Endothelial cell of umbilical vein (primary cell): ENCODE measurements at regions not wholly inside any gene's neighbourhood (a gene's known extent, or its start where the extent isn't known, plus 50 kb on each side); places are given as distances from the start of the nearest gene placed in this dataset.

Experiments
- BruUV-seq: library from RNA; stranded (reverse); fragments of 400-500 nt; replicated peaks from 2 replicates; lab custom pipeline; 2021; lab: Mats Ljungman, UMichigan
- CTCF ChIA-PET: fragments of 300-600, 350-600 bp; sonication (Branson Sonifier 250); formaldehyde crosslinking; loops from one replicate; lab custom pipeline; 2021; ENCODE audit warnings: antibody characterized with exemption, inconsistent platforms; lab: Charles Lee
- POLR2A ChIA-PET: fragments of 300-600, 350-600 bp; sonication (Branson Sonifier 250); formaldehyde crosslinking; loops from one replicate; lab custom pipeline; 2021; ENCODE audit warnings: antibody characterized with exemption, inconsistent platforms; lab: Charles Lee
- DNase-seq: peaks from one replicate; pipeline ENCODE4 v3.0.0-alpha.2; 2011; ENCODE audit warnings: low read depth, low spot score
- FAIRE-seq: peaks from 2 replicates; lab custom pipeline; 2011; peaks lifted over from hg19 to GRCh38; lab: Jason Lieb, UNC
- H2AFZ ChIP-seq: 2 replicates; pipeline ENCODE4 v1.6.0; 2012; ENCODE audit warnings: low read depth, low read length, control low read depth, inconsistent platforms
- H3K27ac ChIP-seq: 2 replicates; pipeline ENCODE4 v1.5.1; 2011; ENCODE audit warnings: low read depth, mild to moderate bottlenecking, control low read depth, low read length, moderate library complexity; ENCODE audit not compliant: insufficient read depth
- H3K27me3 ChIP-seq, 2 experiments: 2 replicates each; pipeline versions ENCODE4 v1.6.0 to v1.6.1; 2011; ENCODE audit warnings: low read length in 2 of 2, mixed read lengths in 1 of 2; ENCODE audit not compliant: control insufficient read depth in 2 of 2, insufficient read depth in 2 of 2
- H3K36me3 ChIP-seq, 2 experiments: 2 replicates in 1 of 2; 3 replicates in 1 of 2; pipeline ENCODE4 v1.5.1; 2011; ENCODE audit warnings: low read length in 2 of 2, mild to moderate bottlenecking in 1 of 2, moderate library complexity in 1 of 2; ENCODE audit not compliant: control insufficient read depth in 2 of 2, insufficient read depth in 2 of 2; ENCODE audit errors: extremely low read depth in 1 of 2
- H3K4me1 ChIP-seq: 3 replicates; pipeline ENCODE4 v1.5.1; 2011; ENCODE audit warnings: mild to moderate bottlenecking, low read length; ENCODE audit not compliant: control insufficient read depth, insufficient read depth; ENCODE audit errors: extremely low read depth
- H3K4me2 ChIP-seq: 2 replicates; pipeline ENCODE4 v1.6.1; 2011; ENCODE audit warnings: low read length, control low read depth, mixed read lengths; ENCODE audit not compliant: insufficient read depth
- H3K4me3 ChIP-seq, 3 experiments: fragments of 200-600 bp in 1 of 3; sonication (generic), shearing (Covaris generic) in 1 of 3; replicated peaks in 1 of 3; 2 replicates each; pipeline ENCODE4 v1.5.1; 2011 to 2016; ENCODE audit warnings: control low read depth in 3 of 3, low read length in 3 of 3, mild to moderate bottlenecking in 2 of 3, inconsistent platforms in 1 of 3, low read depth in 1 of 3, moderate library complexity in 1 of 3; ENCODE audit not compliant: insufficient read depth in 1 of 3
- H3K79me2 ChIP-seq: 2 replicates; pipeline ENCODE4 v1.6.0; 2012; ENCODE audit warnings: low read length, inconsistent platforms; ENCODE audit not compliant: control insufficient read depth, insufficient read depth
- H3K9ac ChIP-seq: replicated peaks from 2 replicates; pipeline ENCODE3; 2011; ENCODE audit warnings: low read length, control low read depth; ENCODE audit not compliant: insufficient read depth; ENCODE audit errors: extremely low read depth
- H3K9me1 ChIP-seq: replicated peaks from 3 replicates; pipeline ENCODE4 v1.6.0; 2011; ENCODE audit warnings: mild to moderate bottlenecking, low read length; ENCODE audit not compliant: control insufficient read depth, insufficient read depth; ENCODE audit errors: extremely low read depth
- H3K9me3 ChIP-seq: replicated peaks from 2 replicates; pipeline ENCODE4 v1.5.1; 2012; ENCODE audit warnings: low read length, inconsistent platforms; ENCODE audit not compliant: control insufficient read depth, insufficient read depth
- H4K20me1 ChIP-seq: replicated peaks from 2 replicates; pipeline ENCODE3; 2011; ENCODE audit warnings: mild to moderate bottlenecking, low read length; ENCODE audit not compliant: control insufficient read depth, insufficient read depth; ENCODE audit errors: extremely low read depth
- EZH2 ChIP-seq: IDR thresholded peaks from 2 replicates; pipeline ENCODE4 v1.6.1; 2012; ENCODE audit warnings: borderline replicate concordance, low read depth, mild to moderate bottlenecking, moderate library complexity, low read length, inconsistent platforms; ENCODE audit not compliant: severe bottlenecking
- FOS ChIP-seq: IDR thresholded peaks from 2 replicates; pipeline ENCODE4 v1.6.1; 2011; ENCODE audit warnings: mild to moderate bottlenecking, low read length, moderate library complexity, borderline replicate concordance; ENCODE audit not compliant: insufficient read depth
- GATA2 ChIP-seq: IDR thresholded peaks from 2 replicates; pipeline ENCODE4 v1.7.0; 2011; ENCODE audit warnings: low read depth, mild to moderate bottlenecking, moderate library complexity, mixed read lengths, low read length; ENCODE audit not compliant: insufficient read length, insufficient read depth
- JUN ChIP-seq: IDR thresholded peaks from 2 replicates; pipeline ENCODE4 v1.6.1; 2011; ENCODE audit warnings: borderline replicate concordance, low read depth; ENCODE audit not compliant: insufficient read length, insufficient read depth
- MYC ChIP-seq: IDR thresholded peaks from one replicate; pipeline ENCODE4 v1.6.1; 2011; ENCODE audit warnings: mild to moderate bottlenecking, low read depth, low read length
- POLR2A ChIP-seq: IDR thresholded peaks from 2 replicates; pipeline ENCODE4 v1.6.1; 2012; ENCODE audit warnings: low read depth, mild to moderate bottlenecking, control low read depth, low read length
- POLR2AphosphoS5 ChIP-seq: IDR thresholded peaks from 2 replicates; pipeline ENCODE4 v1.6.1; 2012; ENCODE audit warnings: low read depth, mild to moderate bottlenecking, control low read depth, low read length, moderate library complexity; ENCODE audit not compliant: insufficient read depth
- dilution Hi-C: fragments of 300-500 bp; cut with MboI; formaldehyde crosslinking; loops from one replicate; pipeline ENCODE4 v1.15.0; 2019; ENCODE audit warnings: low sequenced_read_pairs; ENCODE audit not compliant: extremely low pct_ligation_motif_present
- intact Hi-C: fragments of 100-400 bp; cut with micrococcal nuclease; formaldehyde crosslinking; loops from one replicate; pipeline ENCODE4 v1.10.0; 2022
- TF ChIP-seq, protein P1 (sequence below): IDR thresholded peaks from 2 replicates; pipeline ENCODE4 v1.6.1; 2011; ENCODE audit not compliant: insufficient read depth, insufficient read length
- TF ChIP-seq, protein P2 (sequence below), 2 donors: IDR thresholded peaks; 1 replicate in 1 of 2; 2 replicates in 1 of 2; pipeline ENCODE4 v1.5.1; 2011; ENCODE audit warnings: low read length in 2 of 2, mild to moderate bottlenecking in 2 of 2, moderate library complexity in 2 of 2, control low read depth in 1 of 2, inconsistent platforms in 1 of 2, low read depth in 1 of 2; ENCODE audit not compliant: insufficient read depth in 1 of 2; ENCODE audit errors: extremely low read depth in 1 of 2

DNA sequence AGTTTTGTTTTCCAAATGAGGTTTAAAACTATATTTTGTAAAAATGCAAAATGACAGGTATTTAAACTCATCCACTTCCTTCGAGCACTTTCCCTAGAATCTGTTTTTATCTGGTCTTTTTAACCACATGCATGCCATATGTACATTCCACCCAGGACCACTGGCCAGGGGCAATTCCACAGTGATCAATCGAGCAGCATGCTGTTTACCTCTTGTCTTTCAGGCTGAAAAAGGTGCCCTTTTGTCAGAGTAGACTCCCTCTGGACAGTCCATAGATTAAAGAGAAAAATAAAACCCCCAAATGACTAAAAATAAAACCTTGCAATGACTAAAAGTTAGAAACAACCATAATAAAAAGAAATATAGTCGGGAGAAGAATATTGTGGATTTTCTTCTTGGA is 313.3 kb downstream of the LMO4 start:
- Histone ChIP-seq H3K36me3 (no peaks in the 10 kb centered on the region), H3K4me1 (no peaks in the 10 kb centered on the region), H2AFZ (no peak overlapping the region), H3K4me3 (no peak overlapping the region), H4K20me1 (no peaks in the 10 kb centered on the region), H3K9me1 (no peaks in the 10 kb centered on the region), H3K27ac (no peak overlapping the region), H3K9ac (no peak overlapping the region), H3K4me2 (no peak overlapping the region), H3K9me3 (no peaks in the 10 kb centered on the region), H3K27me3 (no peaks in the 10 kb centered on the region), H3K79me2 (no peaks in the 10 kb centered on the region)
- TF ChIP-seq, protein P1, sequence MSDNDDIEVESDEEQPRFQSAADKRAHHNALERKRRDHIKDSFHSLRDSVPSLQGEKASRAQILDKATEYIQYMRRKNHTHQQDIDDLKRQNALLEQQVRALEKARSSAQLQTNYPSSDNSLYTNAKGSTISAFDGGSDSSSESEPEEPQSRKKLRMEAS: no peak
- TF ChIP-seq FOS (no peak), POLR2AphosphoS5 (no peak), MYC (no peak), EZH2 (no peak), POLR2A (no peak), GATA2 (no peak), JUN (no peak)
- TF ChIP-seq, protein P2, sequence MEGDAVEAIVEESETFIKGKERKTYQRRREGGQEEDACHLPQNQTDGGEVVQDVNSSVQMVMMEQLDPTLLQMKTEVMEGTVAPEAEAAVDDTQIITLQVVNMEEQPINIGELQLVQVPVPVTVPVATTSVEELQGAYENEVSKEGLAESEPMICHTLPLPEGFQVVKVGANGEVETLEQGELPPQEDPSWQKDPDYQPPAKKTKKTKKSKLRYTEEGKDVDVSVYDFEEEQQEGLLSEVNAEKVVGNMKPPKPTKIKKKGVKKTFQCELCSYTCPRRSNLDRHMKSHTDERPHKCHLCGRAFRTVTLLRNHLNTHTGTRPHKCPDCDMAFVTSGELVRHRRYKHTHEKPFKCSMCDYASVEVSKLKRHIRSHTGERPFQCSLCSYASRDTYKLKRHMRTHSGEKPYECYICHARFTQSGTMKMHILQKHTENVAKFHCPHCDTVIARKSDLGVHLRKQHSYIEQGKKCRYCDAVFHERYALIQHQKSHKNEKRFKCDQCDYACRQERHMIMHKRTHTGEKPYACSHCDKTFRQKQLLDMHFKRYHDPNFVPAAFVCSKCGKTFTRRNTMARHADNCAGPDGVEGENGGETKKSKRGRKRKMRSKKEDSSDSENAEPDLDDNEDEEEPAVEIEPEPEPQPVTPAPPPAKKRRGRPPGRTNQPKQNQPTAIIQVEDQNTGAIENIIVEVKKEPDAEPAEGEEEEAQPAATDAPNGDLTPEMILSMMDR (IDR thresholded peaks at IDR 0.05; ENCODE audit: extremely low read depth in 1 of 2, insufficient read depth in 1 of 2, low read depth in 1 of 2, low read length in 2 of 2): no peak
- dilution Hi-C loops (no loop called here), intact Hi-C loops (no loop called here)
- FAIRE-seq: no peak
- BruUV-seq: no TSS peak
- ChIA-PET POLR2A (no interaction called here), CTCF (no interaction called here)
- no peak for DNase-seq
